ENCODE measurements at regions not wholly inside any gene's neighbourhood (a gene's known extent, or its start where the extent isn't known, plus 50 kb on each side); places are given as distances from the start of the nearest gene placed in this dataset.

- TF ChIP-seq CTCF (IDR thresholded peaks at IDR 0.05) (no peak), POLR2A (IDR thresholded peaks at IDR 0.05) (no peak)
Observed at GRCh38 chr5:154117050-154117449, 73.5 kb upstream of the GALNT10 start.

Measured in prostate gland (tissue), 2 donors.